GM19043 (cell line): ENCODE measurements at regions not wholly inside any gene's neighbourhood (a gene's known extent, or its start where the extent isn't known, plus 50 kb on each side); places are given as distances from the start of the nearest gene placed in this dataset.

Experiments
- ATAC-seq: cut with Tn5 transposase; IDR thresholded peaks from one replicate; pipeline ENCODE4 v1.9.1; 2021; ENCODE audit warnings: low read depth; ENCODE audit not compliant: unreplicated experiment

DNA sequence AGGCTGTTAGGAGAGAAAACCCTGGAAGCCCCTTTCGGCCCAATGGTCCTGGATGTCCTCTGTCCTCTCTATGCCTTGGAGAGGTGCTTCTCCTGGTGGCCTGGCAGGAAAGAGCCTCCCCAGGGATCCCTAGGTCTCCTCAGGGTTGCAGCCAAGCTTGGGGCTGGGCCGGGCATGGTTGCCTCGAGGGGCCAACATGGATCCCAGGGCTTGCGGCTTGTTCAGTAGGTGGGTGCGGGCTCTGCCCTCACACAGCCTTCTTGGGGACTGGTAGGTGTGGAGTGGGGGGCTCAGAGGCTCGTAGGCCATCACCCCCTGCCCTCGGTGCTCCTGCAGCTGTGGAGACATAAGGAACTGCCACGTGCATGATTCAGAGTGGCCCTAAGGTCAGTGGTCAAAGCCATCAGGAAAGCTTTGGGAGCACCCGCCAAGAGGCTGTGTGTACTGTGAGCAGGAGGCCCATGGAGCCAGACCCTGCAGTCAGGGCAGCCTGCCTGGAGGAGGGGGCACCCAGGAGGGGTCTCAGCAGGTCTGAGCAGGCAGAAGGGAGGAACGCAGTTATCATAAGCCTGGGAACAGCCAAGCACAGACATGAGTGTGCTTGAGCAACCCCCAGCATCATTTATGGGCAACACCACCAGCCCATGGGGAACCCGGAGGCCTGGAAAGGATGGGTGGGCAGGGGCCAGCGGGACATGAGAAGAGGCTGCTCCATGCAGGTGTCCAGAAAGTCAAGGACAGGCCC lies 231.0 kb downstream of the GLI2 start:
- ATAC-seq: no peak

- ATAC-seq: no peak
Observed at GRCh38 chr2:120968307-120969015, 232.8 kb downstream of the GLI2 start.

GRCh38 chr2:120969613-120970355 lies 234.1 kb downstream of the GLI2 start:
- no peak for ATAC-seq

GRCh38 chr2:120971866-120972265 lies 236.2 kb downstream of the GLI2 start:
- ATAC-seq: no peak

DNA sequence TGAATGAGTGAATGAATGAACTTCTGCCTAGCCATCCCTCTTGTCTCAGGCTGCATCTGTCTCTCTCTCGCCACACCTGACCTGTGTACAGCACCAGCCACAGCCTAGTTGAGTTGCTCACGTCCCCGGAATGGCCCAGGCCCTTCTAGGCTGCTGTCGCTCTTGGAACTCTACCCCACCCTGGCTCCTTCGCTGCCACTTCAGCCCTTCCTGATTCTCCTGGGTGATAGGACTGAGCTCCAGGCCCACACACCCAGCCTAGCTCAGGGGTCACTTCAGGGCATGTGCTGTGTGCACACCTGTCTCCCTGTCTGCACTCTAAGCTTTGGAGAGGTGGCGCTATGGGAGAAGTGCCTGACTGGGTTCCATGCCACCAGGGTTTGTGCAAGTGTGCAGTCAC lies 236.6 kb downstream of the GLI2 start:
- ATAC-seq: no peak

DNA sequence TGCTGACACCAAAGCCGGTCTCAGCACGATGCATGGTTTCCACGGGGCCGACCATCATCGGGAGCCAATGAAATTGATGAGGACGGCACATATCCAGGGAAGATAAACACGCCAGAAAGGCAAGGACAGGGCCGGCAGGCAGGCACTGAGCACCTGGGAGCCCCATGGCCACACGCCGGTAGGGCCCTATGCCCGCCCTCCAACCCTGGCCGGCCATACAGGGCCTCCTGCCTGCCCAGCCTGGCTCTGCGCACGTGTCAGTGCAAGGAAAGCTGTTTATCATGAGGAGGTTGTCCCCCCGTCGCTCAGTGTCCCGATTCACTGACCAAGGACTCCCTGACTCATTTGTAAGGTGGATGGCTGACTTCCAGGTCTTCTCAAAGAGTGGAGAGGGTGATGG lies 237.5 kb downstream of the GLI2 start:
- ATAC-seq: no peak

DNA sequence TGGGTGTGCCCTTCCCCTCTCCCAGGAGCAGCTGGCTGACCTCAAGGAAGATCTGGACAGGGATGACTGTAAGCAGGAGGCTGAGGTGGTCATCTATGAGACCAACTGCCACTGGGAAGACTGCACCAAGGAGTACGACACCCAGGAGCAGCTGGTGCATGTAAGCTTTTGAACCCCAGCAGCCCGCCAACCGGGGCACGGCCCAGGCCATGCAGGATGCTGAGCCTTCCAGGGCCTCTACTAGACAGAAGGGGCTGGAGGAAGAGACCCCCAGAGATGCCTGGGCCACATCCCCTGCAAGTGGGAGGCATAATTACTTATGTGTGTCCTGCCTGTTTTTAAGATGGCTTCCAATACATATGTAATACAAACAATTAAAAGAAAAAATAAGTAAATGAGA lies 239.3 kb downstream of the GLI2 start:
- ATAC-seq: no peak

GRCh38 chr2:120976501-120977307 lies 241.0 kb downstream of the GLI2 start:
- ATAC-seq: no peak

DNA sequence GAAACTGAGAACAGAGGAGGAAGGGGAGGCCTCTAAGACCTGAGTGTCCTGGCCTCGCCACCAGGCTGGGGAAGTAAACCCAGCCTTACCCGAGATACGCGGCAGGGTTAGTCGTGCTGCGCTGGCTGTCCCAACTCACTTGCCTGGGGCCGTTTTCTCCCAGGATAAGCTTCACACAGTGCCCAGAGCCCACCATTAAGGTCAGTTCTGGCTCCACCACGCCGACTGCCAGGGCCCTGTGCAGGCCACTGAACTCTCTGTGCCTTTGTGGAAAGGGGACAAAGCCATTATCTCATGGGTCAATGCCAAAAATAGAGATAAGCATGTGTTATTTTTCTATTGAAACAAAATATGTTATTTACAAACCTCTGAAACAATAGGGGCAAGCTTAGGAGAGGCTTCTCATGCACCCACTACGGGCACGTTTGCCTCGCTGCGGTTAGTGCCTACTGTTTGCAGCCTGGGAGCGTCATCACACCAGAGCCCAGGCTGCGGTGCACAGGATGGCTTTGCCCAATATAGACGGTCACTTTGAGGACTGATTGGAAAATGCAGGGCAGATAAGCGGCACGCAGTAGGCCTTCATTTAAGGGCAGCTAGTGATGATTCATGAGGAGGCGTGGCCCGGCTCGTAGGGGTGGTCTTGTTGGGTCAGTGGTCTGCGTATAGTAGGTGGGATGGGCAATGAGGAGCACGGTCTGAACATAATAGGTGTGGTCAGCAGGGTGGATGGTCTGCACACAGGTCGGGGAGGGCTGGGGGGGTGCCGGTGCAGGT lies 242.1 kb downstream of the GLI2 start:
- ATAC-seq: no peak

- no peak for ATAC-seq
Observed at GRCh38 chr2:120978359-120979050, 242.8 kb downstream of the GLI2 start.

- no peak for ATAC-seq
Observed at GRCh38 chr2:120979398-120979797, 243.7 kb downstream of the GLI2 start.

DNA sequence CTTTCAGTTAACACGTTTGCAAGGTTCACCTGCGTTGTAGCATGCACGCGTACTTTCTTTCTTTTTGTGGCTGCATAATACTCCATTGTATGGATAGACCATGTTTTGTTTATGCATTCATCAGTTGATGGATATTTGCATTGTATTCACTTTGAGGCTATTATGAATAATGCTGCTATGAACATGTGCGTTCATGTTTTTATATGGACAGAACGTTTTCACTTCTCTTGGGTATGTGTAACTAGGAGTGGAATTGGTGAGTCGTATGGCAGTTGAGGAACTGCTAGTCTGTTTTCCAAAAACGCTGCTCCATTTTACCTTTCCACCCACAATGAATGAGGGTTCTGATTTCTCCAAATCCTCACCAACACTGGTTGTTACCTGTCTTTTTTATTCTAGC lies 244.3 kb downstream of the GLI2 start:
- no peak for ATAC-seq

GRCh38 chr2:120981443-120981842 lies 245.8 kb downstream of the GLI2 start:
- ATAC-seq: no peak

- no peak for ATAC-seq
Observed at GRCh38 chr2:120982598-120982997, 246.9 kb downstream of the GLI2 start.

DNA sequence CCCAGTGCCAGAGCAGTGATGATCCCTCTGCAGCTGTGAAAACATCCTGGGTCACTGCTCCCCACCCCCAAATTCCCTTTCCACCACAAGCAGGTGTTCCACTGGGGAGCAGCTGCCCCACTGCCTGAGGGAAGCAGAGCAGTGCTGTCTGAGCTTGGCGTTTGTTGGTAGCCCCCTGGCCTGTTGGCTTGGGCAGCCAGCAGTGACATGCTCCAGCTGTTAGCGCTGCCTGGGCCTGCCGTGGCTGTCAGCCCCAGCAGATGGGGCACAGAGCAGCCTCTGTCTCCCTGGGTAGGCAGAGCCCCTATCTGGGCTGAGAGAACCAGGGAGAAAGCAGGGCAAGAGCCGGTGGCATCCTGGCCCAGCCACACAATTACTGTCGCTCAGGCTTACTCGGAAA lies 247.7 kb downstream of the GLI2 start:
- no peak for ATAC-seq

DNA sequence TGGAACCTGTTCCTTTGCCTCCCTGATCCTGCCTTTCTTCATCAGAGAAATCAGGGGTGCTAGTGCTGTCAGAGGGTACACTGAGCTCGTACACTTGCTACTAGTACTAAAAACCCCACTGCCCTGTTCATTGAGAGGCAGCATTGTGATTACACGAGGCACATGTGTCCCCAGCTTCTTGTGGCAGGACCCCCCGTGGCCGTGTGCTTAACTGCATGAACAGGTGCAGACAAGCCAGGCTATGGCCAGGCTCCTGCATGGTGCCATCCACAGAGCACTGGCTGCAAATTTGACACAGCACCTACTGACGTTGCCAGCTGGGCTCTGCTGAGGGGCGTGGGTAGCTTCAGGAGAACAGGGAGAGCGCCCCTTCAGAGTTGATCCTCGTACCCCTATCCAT lies 248.4 kb downstream of the GLI2 start:
- ATAC-seq: no peak

DNA sequence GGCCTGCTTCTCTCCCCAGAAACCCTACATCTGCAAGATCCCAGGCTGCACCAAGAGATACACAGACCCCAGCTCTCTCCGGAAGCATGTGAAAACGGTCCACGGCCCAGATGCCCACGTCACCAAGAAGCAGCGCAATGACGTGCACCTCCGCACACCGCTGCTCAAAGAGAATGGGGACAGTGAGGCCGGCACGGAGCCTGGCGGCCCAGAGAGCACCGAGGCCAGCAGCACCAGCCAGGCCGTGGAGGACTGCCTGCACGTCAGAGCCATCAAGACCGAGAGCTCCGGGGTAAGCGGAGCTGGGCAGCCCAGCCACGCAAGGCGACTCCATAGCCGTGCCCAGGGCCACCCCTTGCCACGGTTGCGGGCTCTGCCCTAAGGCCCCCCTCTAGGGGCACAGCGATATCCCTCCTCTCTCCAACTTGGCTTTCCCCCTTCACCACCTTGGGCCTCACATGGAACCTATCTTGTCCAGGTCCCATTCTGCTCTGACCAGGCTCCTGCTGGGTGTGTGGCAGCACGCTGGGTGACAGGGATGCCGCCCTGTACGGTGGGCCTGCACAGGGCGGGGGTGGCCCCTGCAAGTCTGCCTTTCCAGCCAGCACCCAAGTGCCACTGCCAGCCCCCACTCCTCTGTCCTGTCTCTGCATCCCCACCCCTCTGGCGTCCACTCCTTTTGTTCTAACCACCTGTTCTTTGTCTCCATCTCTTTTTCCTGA lies 248.9 kb downstream of the GLI2 start:
- ATAC-seq: no peak

DNA sequence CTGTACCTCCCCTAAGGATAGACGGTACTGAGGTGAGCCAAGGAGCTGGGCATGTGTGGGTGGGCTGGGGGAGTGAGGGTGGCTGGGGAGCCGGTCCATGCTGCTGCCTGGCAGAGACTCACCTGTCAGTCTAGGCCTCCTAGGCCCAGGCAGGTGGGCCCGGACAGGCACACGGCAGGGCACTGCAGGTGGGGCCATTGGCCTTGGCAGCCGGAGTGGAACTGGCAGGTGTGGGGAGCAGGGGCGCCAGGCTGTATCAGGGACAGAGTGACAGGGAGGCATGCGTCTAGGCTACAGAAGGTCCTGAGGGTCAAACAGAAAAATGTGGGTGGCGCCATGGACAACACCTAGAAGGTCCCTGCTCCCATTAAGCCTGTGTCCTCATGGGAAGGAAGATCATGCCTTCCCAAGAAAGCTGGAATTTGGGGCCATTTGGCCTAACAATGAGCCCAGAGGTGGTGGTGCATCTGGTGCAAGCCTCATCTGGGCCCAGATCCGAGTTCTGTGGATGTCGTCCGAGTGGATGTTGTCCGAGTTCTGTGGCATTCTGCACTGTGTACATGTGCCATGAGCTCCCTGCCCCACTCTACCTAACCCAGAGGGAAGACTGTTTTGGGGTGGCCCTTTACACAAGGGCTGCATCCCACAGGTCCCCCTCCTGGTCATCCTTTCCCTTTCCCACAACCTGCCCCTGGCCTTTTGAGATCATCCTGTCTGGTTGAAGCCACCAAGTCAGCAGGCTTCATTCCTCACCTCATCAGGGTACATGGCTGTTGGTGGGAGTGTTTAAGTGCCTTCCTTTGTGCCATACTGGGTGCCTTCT lies 249.7 kb downstream of the GLI2 start:
- ATAC-seq: no peak
